HepG2 (cell line): ENCODE measurements at regions not wholly inside any gene's neighbourhood (a gene's known extent, or its start where the extent isn't known, plus 50 kb on each side); places are given as distances from the start of the nearest gene placed in this dataset.

Experiments used
- FOXC1 ChIP-seq: sonication (generic); formaldehyde crosslinking; IDR thresholded peaks from 2 replicates; pipeline ENCODE4 v1.8.0; 2022; ENCODE audit warnings: mild to moderate bottlenecking, missing genetic modification reagents, borderline replicate concordance
- HCFC1 ChIP-seq: fragments of 150-350 bp; IDR thresholded peaks from 2 replicates; pipeline ENCODE4 v1.6.1; 2014; ENCODE audit warnings: low read depth, low read length
- HDAC1 ChIP-seq: sonication (generic); formaldehyde crosslinking; IDR thresholded peaks from 2 replicates; pipeline ENCODE4 v1.5.1; 2020; ENCODE audit warnings: mild to moderate bottlenecking, missing genetic modification reagents
- MYNN ChIP-seq: sonication (generic); formaldehyde crosslinking; IDR thresholded peaks from 2 replicates; pipeline ENCODE4 v1.4.0; 2020; ENCODE audit warnings: mild to moderate bottlenecking, low read depth, missing genetic modification reagents
- NBN ChIP-seq: fragments of 450-650 bp; conservative IDR thresholded peaks from 2 replicates; pipeline ENCODE4 v1.6.1; 2017
- PCBP2 ChIP-seq: fragments of 200-400 bp; formaldehyde crosslinking; optimal IDR thresholded peaks from 2 replicates; pipeline ENCODE3; 2018; ENCODE audit warnings: low read length, low read depth; ENCODE audit not compliant: poor library complexity, severe bottlenecking
- POLR2A ChIP-seq, 2 experiments: IDR thresholded peaks; 2 replicates each; pipeline ENCODE4 v1.6.1; 2011; ENCODE audit warnings: low read depth in 2 of 2, low read length in 2 of 2, mild to moderate bottlenecking in 1 of 2, moderate library complexity in 1 of 2; ENCODE audit not compliant: insufficient read depth in 1 of 2
- POLR2AphosphoS5 ChIP-seq: IDR thresholded peaks from 2 replicates; pipeline ENCODE4 v1.6.1; 2012; ENCODE audit warnings: low read depth, low read length
- REPIN1 ChIP-seq: sonication (generic); formaldehyde crosslinking; IDR thresholded peaks from 2 replicates; pipeline ENCODE4 v1.8.0; 2022; ENCODE audit warnings: missing genetic modification reagents, low read depth, mild to moderate bottlenecking, borderline replicate concordance
- SIN3A ChIP-seq: IDR thresholded peaks from 2 replicates; pipeline ENCODE4 v1.6.1; 2011; ENCODE audit warnings: low read depth, mild to moderate bottlenecking, control low read depth, low read length, borderline replicate concordance
- SNRNP70 ChIP-seq: fragments of 200-400 bp; formaldehyde crosslinking; IDR thresholded peaks from 2 replicates; pipeline ENCODE4 v1.6.1; 2017; ENCODE audit warnings: mild to moderate bottlenecking, low read depth, low read length, moderate library complexity
- ZNF607 ChIP-seq: sonication (generic); formaldehyde crosslinking; IDR thresholded peaks from 2 replicates; pipeline ENCODE4 v1.5.1; 2020; ENCODE audit warnings: missing genetic modification reagents, mild to moderate bottlenecking, borderline replicate concordance
- TF ChIP-seq, protein P1 (sequence below): sonication (generic); formaldehyde crosslinking; IDR thresholded peaks from 2 replicates; pipeline ENCODE4 v1.5.0; 2020; ENCODE audit warnings: mild to moderate bottlenecking, missing genetic modification reagents, moderate library complexity

DNA sequence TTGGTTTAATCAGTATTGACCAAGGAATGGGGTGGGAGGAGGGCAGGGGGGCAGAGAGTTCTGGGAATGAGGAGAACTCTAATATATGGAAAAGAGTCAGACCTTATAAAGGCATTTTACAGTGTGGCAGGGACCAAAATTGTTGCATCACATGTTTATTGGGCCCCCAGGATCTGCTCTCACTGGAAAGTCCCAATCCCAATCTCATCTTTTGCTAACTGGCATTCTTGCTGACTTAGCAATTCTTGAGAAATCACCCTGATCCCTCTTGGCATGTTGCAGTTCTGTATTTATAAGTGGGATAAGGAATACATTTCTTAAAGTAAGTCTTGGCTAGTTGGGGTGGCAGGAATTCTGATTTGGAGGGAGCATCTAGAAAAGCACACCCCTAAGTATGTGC, 104.4 kb upstream of the CXCL14 start:
- TF ChIP-seq, protein P1, sequence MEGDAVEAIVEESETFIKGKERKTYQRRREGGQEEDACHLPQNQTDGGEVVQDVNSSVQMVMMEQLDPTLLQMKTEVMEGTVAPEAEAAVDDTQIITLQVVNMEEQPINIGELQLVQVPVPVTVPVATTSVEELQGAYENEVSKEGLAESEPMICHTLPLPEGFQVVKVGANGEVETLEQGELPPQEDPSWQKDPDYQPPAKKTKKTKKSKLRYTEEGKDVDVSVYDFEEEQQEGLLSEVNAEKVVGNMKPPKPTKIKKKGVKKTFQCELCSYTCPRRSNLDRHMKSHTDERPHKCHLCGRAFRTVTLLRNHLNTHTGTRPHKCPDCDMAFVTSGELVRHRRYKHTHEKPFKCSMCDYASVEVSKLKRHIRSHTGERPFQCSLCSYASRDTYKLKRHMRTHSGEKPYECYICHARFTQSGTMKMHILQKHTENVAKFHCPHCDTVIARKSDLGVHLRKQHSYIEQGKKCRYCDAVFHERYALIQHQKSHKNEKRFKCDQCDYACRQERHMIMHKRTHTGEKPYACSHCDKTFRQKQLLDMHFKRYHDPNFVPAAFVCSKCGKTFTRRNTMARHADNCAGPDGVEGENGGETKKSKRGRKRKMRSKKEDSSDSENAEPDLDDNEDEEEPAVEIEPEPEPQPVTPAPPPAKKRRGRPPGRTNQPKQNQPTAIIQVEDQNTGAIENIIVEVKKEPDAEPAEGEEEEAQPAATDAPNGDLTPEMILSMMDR (CRISPR knock-in tag): no peak
- TF ChIP-seq REPIN1 (CRISPR knock-in tag) (no peak), HCFC1 (no peak), SIN3A (no peak), MYNN (CRISPR knock-in tag) (no peak), PCBP2 (no peak), NBN (no peak), SNRNP70 (no peak), HDAC1 (CRISPR knock-in tag) (no peak), POLR2AphosphoS5 (no peak), ZNF607 (CRISPR knock-in tag) (no peak), POLR2A (IDR thresholded peaks at IDR 0.05; ENCODE audit: insufficient read depth in 1 of 2, low read depth in 2 of 2, low read length in 2 of 2) (no peak), FOXC1 (no peak)
